Common myeloid progenitor, CD34-positive (primary cell): ENCODE measurements at regions not wholly inside any gene's neighbourhood (a gene's known extent, or its start where the extent isn't known, plus 50 kb on each side); places are given as distances from the start of the nearest gene placed in this dataset.
A peak's percentile ranks its signal among the peaks of the same experiment; 100 is the strongest.

Source experiments
- CTCF ChIA-PET: fragments of 350-600 bp; sonication (Branson Sonifier 250); formaldehyde crosslinking; loops from one replicate; lab custom pipeline; 2021; ENCODE audit warnings: antibody characterized with exemption; lab: Charles Lee
- POLR2A ChIA-PET: fragments of 350-600 bp; sonication (Branson Sonifier 250); formaldehyde crosslinking; loops from one replicate; lab custom pipeline; 2021; ENCODE audit warnings: antibody characterized with exemption; lab: Charles Lee
- DNase-seq, 3 donors: peaks; one replicate each; pipeline versions ENCODE4 v3.0.0 to v3.0.0-alpha.2; 2013
- H3K27ac ChIP-seq, 2 experiments: 1 replicate in 1 of 2; 2 replicates in 1 of 2; pipeline ENCODE4 v1.7.0; 2013; ENCODE audit warnings: inconsistent platforms in 2 of 2, low read length in 2 of 2, mild to moderate bottlenecking in 2 of 2, low read depth in 1 of 2, moderate library complexity in 1 of 2; ENCODE audit not compliant: severe bottlenecking in 2 of 2, insufficient read depth in 1 of 2, poor library complexity in 1 of 2
- H3K27me3 ChIP-seq, 5 experiments: replicated peaks in 2 of 5; 1 replicate in 3 of 5; 2 replicates in 2 of 5; pipeline versions ENCODE4 v1.6.1 to v1.7.0; 2013; ENCODE audit warnings: low read length in 4 of 5, mild to moderate bottlenecking in 2 of 5, moderate library complexity in 2 of 5, inconsistent platforms in 1 of 5; ENCODE audit not compliant: insufficient read depth in 5 of 5, control insufficient read depth in 4 of 5
- H3K36me3 ChIP-seq, 4 experiments: 1 replicate in 2 of 4; 2 replicates in 2 of 4; pipeline versions ENCODE4 v1.6.1 to v1.7.0; 2013; ENCODE audit warnings: low read length in 3 of 4, control low read depth in 1 of 4, mild to moderate bottlenecking in 1 of 4; ENCODE audit not compliant: control insufficient read depth in 4 of 4, insufficient read depth in 4 of 4
- H3K4me1 ChIP-seq, 4 experiments: 1 replicate in 3 of 4; 2 replicates in 1 of 4; pipeline versions ENCODE4 v1.6.1 to v1.7.1; 2013; ENCODE audit warnings: low read length in 3 of 4, mild to moderate bottlenecking in 3 of 4, control low read depth in 1 of 4, inconsistent platforms in 1 of 4, moderate library complexity in 1 of 4; ENCODE audit not compliant: control insufficient read depth in 4 of 4, insufficient read depth in 4 of 4; ENCODE audit errors: control extremely low read depth in 1 of 4
- H3K4me3 ChIP-seq, 7 experiments: 1 replicate in 4 of 7; 2 replicates in 3 of 7; pipeline versions ENCODE4 v1.5.1 to v1.7.0; 2013; ENCODE audit warnings: mild to moderate bottlenecking in 7 of 7, low read length in 6 of 7, moderate library complexity in 6 of 7, inconsistent platforms in 2 of 7, low read depth in 2 of 7, control low read depth in 1 of 7; ENCODE audit not compliant: insufficient read depth in 4 of 7, control insufficient read depth in 1 of 7; ENCODE audit errors: extremely low read depth in 1 of 7
- H3K9me3 ChIP-seq, 5 experiments: 1 replicate in 4 of 5; 2 replicates in 1 of 5; pipeline versions ENCODE4 v1.6.1 to v1.7.1; 2013; ENCODE audit warnings: low read length in 4 of 5, mild to moderate bottlenecking in 2 of 5, inconsistent platforms in 1 of 5, low read depth in 1 of 5, moderate library complexity in 1 of 5; ENCODE audit not compliant: control insufficient read depth in 4 of 5, insufficient read depth in 2 of 5; ENCODE audit errors: control extremely low read depth in 1 of 5
- WGBS: methylation state at CpG from one replicate; pipeline ENCODE4 v1.1.5; 2013; ENCODE audit not compliant: insufficient coverage; 5-methylcytosine and 5-hydroxymethylcytosine counted together

DNA sequence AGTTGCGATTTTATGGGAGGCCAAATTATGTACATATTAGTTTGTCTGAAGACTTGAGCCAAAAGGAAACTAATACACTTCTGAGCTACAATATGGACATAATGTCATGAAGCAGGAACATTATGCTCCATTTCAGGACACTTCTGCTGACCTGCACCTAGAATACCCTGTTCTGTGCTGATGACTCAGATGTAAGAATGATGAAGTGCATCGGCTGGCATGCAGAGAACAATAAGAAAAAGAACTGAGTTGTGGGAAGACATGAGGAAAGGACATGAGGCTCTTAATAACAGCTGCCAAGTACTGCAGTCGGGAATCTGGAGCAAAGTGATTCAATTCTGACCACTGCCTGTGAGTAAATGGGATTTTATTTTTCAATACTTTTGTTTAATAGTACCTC, 192.9 kb upstream of the VSTM2A start:
- WGBS = 89% methylated on average over 1 of the region's 3 CpGs
- Histone ChIP-seq H3K36me3 (no peaks in the 10 kb centered on the region), H3K27me3 (no peaks in the 10 kb centered on the region), H3K4me3 (no peak overlapping the region), H3K9me3 (peaks cover 0 to 2% (median 0%) of the 10 kb centered on the region in 5 experiments), H3K27ac (no peak overlapping the region), H3K4me1 (no peaks in the 10 kb centered on the region)
- ChIA-PET CTCF (no interaction called here), POLR2A (no interaction called here)
- DNase-seq = no peak

GRCh38 chr7:54354436-54354835, 187.7 kb upstream of the VSTM2A start:
- Histone ChIP-seq H3K27me3 (no peaks in the 10 kb centered on the region), H3K27ac (no peak overlapping the region), H3K4me3 (no peak overlapping the region), H3K36me3 (no peaks in the 10 kb centered on the region), H3K9me3 (peaks cover 0 to 2% (median 0%) of the 10 kb centered on the region in 5 experiments), H3K4me1 (no peaks in the 10 kb centered on the region)
- 86% methylated on average over 4 of the region's 8 CpGs for WGBS
- no peak for DNase-seq
- POLR2A ChIA-PET = no interaction called here
- CTCF ChIA-PET = interaction anchor here (0.6 kb wide), 1 partner anchor 372 kb away, joined by 3 read pairs; no protein-coding TSS in a partner anchor

GRCh38 chr7:54355842-54356241, 186.3 kb upstream of the VSTM2A start:
- Histone ChIP-seq H3K27ac (no peak overlapping the region), H3K9me3 (peaks cover 0 to 2% (median 0%) of the 10 kb centered on the region in 5 experiments), H3K4me1 (no peaks in the 10 kb centered on the region), H3K27me3 (no peaks in the 10 kb centered on the region), H3K36me3 (no peaks in the 10 kb centered on the region), H3K4me3 (no peak overlapping the region)
- WGBS = no CpG with 5 or more reads among the region's 1 CpG
- POLR2A ChIA-PET = no interaction called here
- CTCF ChIA-PET = no interaction called here
- DNase-seq = no peak

DNA sequence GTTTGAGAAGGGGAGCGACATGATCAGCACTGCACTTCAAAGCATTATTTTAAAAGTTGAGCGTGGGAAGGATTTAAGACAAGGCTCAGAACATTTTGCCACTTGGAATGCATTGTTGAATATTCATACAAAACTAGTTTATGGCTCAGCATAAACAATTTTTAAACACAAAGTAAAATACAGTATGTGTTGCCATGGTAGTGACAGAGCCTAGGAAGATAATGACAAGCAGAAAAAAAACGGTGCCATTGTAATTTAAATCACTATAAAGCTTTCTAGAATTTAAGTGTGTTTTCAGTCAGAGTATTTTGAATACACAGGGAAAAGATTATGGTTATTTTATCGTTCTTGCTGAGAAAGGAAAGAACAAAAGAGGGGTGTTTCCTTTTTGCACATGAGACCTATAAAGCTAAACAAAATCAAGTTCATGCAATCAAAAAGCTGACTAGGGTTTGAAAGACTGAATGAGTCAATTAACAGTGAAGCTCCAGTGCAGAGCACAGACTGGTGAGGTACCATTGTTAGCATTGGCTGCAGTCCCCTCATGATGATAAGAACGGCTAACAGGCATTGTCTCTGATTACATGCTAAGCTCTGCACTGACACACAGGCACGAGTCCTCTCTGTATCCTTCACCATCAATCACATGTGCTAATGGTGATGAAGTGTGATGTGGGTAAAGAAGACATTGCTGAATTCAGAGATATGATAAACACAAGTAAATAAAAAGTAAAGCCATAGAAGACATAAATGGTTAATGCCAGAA, 181.9 kb upstream of the VSTM2A start:
- DNase-seq = no peak
- Histone ChIP-seq H3K27ac (no peak overlapping the region), H3K36me3 (no peaks in the 10 kb centered on the region), H3K4me3 (no peak overlapping the region), H3K9me3 (no peaks in the 10 kb centered on the region), H3K27me3 (no peaks in the 10 kb centered on the region), H3K4me1 (no peaks in the 10 kb centered on the region)
- ChIA-PET CTCF (no interaction called here), POLR2A (no interaction called here)
- 100% methylated on average over 2 of the region's 6 CpGs for WGBS

- Histone ChIP-seq H3K27me3 (no peaks in the 10 kb centered on the region), H3K4me1 (no peaks in the 10 kb centered on the region), H3K4me3 (no peak overlapping the region), H3K27ac (no peak overlapping the region), H3K36me3 (no peaks in the 10 kb centered on the region), H3K9me3 (peaks cover 0 to 2% (median 0%) of the 10 kb centered on the region in 5 experiments)
- CTCF ChIA-PET = no interaction called here
- WGBS = 100% methylated on average over 1 of the region's 1 CpG
- POLR2A ChIA-PET = no interaction called here
- no peak for DNase-seq
These were observed 151.6 kb upstream of the VSTM2A start for GRCh38 chr7:54390565-54390964.

DNA sequence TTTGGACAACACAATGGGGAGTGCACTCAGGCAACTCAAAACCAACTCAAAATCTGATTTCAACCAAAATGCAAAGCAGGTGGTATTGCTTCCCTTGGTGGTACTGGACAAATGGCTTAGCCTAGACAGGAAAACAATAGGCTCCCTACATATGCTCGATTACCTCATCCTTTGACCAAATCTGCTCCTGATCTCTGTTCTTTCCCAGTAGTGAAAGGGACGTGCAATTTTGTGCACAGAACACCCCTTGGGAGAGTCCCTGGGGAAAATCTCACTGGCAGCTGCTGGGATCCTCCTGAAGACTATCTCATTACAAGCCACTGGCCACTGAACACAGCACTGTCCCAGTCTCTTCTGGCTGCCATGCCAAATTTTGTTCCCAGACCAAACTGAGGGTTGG, 149.2 kb upstream of the VSTM2A start:
- DNase-seq = no peak
- H3K27me3 ChIP-seq = no peaks in the 10 kb centered on the region
- ChIA-PET CTCF (no interaction called here), POLR2A (no interaction called here)
- peaks cover 0 to 2% (median 0%) of the 10 kb centered on the region in 5 experiments for H3K9me3 ChIP-seq
- no peak overlapping the region for H3K27ac ChIP-seq
- H3K36me3 ChIP-seq = no peaks in the 10 kb centered on the region
- H3K4me1 ChIP-seq = no peaks in the 10 kb centered on the region
- 94% methylated on average over 2 of the region's 2 CpGs for WGBS
- no peak overlapping the region for H3K4me3 ChIP-seq

DNA sequence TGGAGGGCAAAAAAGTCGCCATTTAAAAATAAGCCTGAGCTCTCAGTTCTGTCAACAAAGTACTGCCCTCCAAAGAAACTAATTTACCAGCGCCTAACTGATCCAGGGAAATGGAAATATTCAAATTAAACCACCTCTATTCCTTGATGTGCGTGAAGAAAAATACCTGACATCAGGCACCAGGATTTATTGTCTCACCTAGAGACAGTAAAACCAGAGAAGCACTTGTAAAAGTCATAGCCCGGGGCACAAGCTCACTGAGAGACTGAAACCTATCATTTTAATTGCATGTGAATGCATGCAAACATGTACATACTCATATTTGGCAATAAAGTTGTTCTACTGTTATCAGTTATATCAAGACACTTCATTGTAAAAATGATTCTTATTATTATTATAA, 147.3 kb upstream of the VSTM2A start:
- H3K27me3 ChIP-seq = no peaks in the 10 kb centered on the region
- H3K4me1 ChIP-seq = no peaks in the 10 kb centered on the region
- H3K27ac ChIP-seq = no peak overlapping the region
- H3K36me3 ChIP-seq = no peaks in the 10 kb centered on the region
- no peaks in the 10 kb centered on the region for H3K9me3 ChIP-seq
- DNase-seq = peak in 2 of 3 donors; percentile 3 to 23
- ChIA-PET POLR2A (no interaction called here), CTCF (no interaction called here)
- WGBS = 100% methylated on average over 1 of the region's 4 CpGs
- H3K4me3 ChIP-seq = no peak overlapping the region
